ENCODE measurements at regions not wholly inside any gene's neighbourhood (a gene's known extent, or its start where the extent isn't known, plus 50 kb on each side); places are given as distances from the start of the nearest gene placed in this dataset.

DNA sequence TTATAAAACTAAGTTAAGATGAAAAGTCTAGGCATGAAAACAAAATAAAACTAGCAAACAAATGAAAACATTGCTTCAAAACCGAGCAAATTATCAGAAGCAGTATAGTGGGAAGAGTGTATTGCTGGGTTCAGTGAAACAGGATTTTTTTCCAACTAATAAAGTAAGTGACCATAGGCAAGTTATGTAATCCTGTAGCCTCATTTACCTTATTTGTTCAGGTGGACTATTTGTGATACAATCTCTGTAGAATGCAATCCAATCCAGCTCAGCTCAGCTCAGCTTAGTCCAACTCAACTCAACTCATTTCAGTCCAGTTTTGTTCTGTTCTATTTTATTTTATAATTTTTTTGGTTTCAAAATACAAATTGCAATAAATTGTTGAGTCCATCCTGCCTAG is 276.7 kb upstream of the LRIG3 start:
- no peak for FAIRE-seq

DNA sequence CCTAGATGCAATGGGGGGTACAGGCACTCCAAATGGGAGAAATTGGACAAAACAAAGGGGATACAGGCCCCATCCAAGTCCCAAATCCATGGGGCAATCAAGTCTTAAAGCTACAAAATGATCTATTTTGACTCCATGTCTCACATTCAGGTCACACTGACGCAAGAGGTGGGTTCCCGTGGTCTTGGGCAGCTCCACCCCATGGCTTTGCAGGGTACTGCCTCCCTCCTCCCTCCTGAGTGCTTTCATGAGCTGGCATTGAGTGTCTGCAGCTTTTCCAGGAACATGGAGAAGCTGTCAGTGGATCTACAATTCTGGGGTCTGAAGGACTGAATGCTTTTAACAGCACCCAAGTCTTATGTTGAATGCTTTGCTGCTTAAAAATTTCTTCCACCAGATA is 274.5 kb upstream of the LRIG3 start:
- FAIRE-seq = no peak

DNA sequence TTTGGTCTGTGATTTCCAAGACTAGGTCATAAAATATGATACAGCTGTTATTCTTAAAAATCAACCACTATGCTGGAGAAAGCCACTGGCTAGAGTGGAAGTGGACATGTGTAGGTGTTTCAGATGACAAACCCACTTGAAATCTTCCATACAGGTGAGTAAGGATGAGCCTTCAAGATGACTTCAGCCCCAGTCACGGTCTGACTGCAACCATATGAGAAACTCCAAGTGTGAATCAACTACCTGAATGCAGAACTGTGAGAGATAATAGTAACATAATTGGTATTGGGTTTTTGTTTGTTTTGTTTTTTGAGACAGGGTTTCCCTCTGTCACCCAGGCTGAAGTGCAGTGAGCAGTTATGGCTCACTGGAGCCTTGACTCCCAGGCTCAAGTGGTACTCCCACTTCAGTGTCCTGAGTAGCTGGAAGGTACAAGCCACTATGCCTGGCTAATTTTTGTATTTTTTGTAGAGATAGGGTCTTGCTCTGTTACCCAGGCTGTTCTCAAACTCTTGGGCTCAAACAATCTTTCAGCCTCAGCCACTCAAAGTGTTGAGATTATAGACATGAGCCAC is 273.3 kb upstream of the LRIG3 start:
- no peak for FAIRE-seq

DNA sequence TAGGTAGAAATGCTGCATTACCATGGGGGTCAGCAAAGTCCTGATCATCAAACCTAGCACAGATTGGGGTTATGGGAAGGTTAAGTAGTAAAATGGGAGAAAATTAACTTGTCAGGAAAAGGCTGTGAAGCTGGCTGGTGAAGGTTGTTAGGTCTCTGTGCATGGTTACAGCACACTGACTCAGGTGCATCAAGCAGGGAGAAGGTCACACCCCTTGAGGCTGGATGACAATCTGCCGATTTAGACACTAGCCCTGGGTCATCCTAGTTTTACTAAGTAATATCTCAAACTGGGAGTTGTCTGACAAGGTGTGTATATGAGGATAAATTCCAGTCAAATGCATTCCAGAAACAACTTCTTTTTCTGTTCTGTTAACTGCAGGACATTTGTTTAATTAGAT is 271.1 kb upstream of the LRIG3 start:
- no peak for FAIRE-seq

DNA sequence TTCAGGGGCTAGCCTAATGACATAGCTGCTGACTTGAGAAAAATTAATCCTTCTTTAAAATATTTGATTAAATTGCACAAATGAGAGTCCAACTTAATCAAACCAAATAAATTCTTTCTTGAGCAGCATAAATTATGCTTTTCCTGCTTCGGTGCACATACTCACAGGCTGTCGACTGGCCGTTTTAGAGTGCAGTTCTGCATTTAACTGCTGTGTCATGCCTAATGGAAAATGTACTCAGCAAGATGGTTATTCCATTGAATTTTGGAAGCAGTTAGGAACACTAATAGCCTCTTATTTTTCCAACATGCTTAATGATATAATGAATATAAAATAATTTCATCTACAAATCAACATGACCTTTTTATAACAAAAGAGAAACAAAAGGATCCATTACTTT is 266.1 kb upstream of the LRIG3 start:
- FAIRE-seq = no peak

DNA sequence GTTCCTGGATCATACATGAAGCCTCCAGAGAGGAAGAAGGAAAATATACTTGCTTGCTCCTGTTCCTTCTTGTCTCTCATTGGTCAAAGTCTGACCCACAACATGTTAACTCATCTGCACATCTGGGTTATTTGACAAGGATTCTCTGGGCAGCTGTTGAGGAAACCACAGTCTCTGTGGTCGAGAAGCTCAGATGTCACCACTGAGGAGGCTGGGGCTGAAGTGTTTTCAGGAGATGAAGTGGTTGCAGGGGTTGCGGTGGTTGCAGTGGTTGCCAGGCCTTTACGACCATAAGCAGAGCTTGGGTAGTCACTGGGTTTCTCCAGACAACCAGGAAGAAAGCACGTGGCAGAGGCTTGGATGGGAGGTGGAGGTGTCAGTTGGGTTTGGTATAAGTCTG is 265.0 kb upstream of the LRIG3 start:
- FAIRE-seq = no peak

DNA sequence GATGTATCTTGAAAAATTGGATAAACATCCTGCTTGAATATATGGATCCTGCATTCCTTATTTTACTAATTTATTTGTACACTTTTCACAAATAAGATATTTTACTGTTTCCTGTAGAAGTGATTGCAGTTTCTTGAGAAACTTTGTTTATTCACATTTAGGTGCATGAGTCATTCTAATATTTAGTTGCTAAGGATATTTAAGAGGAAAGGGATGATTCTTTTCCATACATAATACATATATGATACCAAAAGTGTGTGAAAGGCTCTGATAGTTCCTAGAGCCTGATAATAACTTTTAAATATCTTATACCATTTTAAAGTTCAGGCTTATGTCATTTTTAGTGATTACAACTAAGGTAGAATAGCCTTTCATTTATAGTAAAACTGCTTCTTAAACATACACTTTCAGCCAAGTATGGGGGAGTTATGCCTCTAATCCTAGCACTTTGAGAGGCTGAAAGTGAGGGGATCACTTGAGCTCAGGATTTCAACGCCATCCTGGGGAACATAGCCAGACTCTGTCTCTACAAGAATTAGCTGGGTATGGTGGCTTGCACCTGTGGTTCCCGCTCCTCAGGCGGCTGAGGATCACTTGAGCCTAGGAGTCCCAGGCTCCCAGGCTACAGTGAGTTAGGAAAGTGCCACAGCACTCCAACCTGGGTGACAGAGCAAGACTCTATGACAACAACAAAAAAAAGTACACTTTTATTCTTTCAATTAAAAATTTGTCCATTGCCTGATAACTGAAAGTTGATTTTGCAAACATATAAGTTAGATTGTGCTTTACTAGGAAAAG is 262.6 kb upstream of the LRIG3 start:
- no peak for FAIRE-seq

DNA sequence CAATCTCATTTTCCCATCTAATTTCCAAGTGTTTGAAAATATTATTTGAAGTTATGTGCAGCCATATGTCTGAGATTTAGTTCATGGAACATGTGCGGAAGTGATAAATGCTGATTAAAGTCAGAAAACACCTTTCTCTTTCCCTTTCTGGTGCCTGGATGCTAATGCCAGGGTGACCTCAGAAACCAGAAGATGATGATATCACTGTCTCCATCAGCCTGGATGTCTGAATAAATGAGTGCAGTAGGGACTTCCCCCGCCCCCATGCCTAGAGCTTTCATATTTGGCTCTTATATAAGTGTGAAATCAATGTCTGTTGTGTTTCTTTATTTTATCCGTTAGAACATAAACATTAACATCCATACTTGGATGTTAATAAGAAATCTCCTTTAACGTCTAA is 261.9 kb upstream of the LRIG3 start:
- no peak for FAIRE-seq

DNA sequence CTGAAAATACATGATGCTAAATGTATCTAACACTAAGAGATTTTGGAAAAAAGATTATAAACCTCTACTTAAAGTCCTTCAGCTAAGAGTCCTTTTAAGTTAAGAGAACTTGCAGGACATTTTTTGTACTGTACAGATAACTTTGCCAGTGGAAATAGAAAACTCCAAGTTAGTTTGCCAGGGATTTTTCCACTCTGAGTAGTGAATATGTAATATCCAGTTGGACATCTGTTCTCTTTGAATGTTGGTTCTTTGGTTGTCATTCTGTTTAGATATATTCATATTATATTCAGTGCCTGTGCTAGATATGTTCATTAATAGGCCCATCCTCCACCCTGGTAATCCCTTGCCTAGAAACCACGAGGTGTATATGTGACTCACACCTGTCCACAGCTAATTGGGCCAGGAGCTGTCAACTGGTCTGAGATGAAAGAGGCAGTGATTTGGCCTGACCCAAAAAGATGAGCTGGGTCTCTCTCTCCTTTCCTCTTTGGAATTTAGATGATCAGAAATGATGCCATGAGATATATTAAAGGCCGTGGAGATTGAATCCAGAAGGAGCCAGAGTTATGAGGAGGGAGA is 261.0 kb upstream of the LRIG3 start:
- FAIRE-seq = no peak

DNA sequence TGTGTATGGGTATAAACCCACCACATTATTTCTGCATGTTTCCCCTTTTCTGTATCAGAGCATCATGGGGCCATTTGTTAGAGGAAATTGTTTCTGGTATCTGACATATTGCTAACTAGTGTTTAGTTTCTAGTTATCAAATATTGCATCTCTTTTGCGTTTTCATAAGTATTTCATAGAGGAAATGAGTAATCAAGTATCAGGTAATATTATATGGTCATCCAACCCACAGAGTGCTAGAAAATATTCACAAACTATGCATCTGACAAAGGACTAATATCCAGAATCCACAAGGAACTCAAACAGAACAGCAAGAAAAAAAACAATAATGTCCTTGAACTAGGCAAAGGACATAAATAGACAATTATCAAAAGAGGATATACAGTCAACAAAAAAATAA is 258.9 kb upstream of the LRIG3 start:
- FAIRE-seq = no peak

DNA sequence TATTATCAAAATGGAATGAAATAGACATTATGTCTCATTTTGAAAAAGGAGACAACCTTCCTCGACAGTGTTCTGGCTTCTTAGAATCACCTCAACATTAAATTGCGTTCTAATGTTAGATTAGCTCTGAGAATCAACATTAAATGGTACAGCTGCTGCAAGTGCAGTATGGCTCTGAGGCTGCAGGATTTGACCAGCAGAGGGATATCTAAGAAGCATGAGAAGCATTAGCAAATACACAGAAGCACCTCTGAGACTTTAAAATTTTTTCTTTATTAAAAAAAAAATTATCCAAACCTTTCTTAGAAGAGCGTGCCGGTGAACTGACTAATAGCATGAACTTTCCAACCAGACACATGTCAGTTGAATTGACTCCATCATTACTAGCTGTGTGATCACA is 253.4 kb upstream of the LRIG3 start:
- FAIRE-seq = no peak

DNA sequence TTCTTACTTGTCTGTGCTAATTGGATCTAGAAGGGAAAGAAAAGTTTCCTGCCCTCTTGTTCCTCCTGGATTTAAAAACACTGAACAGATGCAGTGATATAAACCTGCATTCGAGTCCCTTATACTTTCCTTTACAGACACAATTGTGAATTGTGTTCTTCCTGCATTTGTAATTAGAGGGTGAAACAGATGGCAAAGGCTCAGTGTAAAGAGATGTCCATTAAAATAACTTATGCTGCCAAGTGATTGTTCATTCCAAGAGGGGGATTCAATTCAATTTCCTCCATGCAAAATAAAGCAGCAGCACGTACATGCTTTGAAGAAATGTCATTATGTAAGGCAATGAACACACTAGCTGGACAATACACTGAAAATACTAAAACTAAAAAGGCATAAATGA is 248.3 kb upstream of the LRIG3 start:
- no peak for FAIRE-seq

DNA sequence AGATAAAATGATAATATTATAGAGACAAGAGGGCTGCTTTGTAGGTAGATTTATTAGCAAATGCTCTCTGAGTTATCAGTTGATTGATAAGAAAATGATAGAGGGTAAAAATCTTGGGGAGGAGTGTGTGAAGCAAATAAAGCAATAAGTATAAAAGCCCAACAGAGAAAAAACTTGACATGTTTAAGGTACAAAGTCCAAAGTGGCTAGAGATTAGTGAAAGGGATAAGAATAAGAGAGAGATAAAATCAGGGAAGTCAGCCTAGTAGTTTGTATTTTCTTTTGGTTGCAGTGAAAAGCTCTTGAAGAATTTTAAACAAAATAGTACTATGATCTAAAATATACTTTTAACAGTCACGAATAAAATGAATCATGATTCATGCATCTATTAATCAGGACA is 246.2 kb upstream of the LRIG3 start:
- FAIRE-seq = no peak

DNA sequence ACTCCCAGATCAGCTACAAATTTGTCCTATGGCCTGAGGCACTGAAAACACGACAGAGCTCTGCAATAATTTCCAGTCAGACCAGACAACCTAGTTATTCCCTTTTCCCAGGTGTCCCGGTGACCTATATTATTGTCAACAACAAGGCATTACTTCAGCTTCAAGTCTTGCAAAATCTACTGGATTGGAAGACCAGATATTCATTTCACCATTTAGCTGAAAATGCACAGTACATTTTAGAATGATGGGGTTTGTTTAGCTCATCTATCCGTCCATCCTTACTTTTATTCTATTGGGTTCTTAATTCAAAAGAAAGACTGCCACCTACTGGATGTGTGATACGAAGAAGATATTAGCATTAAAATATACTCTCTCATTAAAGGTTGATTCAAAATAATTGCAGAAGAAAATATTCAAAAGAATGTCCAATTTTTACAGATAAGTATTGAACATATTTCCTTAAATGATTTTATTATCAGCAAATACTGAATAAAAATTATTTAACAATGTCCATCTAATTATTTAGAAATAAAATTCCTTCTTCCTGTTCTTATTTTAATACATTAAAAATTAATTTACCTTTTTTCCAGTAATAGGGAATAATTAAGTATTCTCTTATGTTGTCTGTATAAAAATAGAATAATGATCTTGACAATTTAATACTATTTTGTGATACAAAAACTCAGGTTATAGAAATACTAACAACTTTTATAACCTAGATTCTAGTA is 244.9 kb upstream of the LRIG3 start:
- peak; percentile 79 for FAIRE-seq

DNA sequence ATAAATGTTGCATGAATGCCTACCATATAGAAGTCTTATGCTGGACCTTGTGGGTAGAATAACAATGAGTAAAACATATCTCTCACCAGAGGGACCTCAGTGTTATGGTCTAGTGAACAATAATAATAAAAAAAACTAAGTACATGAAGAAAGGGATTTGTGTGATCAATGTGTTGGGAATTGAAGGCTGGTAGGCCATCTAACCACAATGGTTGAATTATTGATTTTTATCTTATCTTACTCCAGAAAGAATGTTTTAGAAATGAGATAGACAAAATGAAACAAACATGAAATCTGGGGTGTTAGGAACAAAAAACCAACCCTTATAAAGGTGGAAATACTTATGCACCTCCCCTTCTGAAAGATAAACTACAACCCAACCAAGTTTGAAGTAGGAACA is 243.9 kb upstream of the LRIG3 start:
- no peak for FAIRE-seq

DNA sequence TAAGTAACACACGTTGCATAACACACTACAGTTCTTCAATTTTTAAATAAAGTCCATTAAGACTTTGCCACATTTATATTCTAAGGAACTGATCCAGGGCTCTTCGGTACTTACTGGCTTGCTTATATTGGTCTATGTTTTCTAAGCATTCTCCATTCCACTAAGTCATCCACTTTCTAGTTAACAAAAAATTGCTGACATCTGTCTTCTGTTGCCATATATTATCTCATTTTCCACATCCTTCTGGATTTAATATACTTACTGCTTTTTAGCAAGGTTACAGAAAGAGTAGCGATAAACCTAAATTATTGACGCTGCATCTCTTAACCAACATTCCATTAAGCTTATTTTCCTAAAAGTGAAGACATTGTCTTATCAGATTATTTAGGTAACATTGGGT is 238.4 kb upstream of the LRIG3 start:
- no peak for FAIRE-seq

DNA sequence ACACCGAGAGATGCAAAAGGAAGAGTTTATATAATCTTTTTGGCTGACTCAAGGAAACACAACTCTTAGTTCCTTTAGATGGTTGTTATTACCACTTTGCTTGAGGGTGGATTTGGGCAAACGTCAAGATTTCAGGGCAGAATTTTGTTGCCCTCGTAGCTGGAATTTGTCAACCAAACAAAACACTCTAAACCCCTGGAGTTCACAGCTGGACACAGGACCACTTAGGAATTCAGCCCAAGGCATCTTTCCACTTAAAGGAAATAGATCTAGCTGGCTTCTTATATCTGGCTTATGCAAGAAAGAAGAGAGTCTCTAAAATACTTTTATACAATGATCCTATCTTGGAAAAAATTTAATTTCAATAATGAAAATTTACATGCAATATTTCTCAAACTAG is 237.8 kb upstream of the LRIG3 start:
- FAIRE-seq = no peak

DNA sequence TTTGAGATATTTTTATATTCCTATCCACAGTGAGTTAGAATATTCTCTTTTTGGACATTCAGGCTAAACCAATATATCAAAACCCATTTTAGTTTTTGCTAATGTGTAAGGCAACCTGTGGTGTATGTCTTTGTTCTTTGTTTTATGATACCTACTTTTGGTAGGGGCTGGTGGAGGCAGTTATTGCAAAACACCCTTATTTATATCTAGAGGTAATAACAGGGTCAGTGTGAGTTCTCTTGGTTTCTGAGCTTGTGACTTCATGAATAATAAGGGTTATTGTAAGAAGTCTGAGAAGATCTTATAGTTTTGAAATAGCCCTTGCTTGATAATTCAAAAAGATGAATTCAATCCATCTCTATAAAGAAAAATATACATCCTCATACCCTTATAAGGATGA is 235.1 kb upstream of the LRIG3 start:
- FAIRE-seq = no peak

DNA sequence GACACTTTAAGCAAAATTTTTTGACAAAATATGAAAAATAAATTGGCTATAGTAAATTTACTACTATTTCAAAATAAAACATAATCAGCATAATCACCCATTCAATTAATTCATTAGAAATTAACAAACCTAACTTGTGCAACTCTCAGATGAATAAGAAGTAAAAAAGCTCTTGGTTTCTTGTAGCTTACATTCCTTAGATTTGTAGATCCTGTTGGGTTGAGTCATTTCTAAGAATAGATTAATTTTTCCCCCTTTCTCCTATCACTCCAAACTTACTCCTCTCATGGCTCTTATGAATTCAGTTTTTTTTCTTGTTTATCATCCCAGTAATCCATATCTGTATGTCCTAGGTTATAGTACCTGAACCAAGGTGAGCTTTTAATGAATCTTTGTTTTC is 230.9 kb upstream of the LRIG3 start:
- FAIRE-seq = no peak

DNA sequence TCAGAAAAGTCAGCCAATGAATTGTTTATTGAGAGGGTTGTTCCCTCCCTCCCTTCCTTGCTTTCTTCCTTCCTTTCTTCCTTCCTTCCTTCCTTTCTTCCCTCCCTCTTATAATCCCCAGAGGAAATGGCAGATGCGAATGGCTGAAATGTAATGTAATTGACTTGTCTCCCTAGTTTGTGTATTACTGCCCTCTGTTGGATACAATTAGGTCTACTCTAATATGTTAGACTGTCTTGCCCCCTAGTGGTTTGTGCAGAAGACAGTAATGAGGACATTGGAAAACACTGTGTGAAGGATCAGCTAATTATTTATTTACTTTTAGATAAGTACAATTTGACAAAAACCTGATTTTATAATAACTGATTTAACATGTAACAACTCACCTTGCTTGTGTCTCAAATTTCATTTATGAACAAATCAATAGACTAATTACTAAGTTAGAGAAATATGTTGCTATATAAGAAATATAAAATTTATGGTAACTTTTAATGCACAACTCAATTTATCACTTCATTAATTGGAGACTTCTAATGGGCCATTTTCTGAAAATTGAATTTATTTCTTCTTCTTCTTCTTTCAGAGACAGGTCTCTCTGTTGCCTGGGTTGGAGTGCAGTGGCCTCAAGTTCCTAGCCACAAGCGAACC is 229.8 kb upstream of the LRIG3 start:
- peak; percentile 94 for FAIRE-seq

DNA sequence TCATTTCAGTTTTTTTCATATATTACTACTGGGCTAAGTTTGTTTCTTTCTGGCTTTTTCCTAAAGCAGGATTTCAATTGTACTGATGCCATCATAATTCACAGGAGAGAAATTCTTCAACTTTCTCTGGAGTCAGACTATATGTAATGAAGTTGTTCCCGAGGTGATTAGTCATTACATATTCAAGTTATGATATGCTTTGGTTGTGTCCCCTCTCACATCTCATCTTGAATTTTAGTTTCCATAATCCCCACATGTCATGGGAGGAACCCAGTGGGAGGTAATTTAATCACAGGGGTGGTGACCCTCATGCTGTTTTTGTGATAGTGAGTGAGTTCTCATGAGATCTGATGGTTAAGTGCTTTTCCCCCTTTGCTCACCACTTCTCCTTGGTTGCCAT is 227.5 kb upstream of the LRIG3 start:
- no peak for FAIRE-seq

DNA sequence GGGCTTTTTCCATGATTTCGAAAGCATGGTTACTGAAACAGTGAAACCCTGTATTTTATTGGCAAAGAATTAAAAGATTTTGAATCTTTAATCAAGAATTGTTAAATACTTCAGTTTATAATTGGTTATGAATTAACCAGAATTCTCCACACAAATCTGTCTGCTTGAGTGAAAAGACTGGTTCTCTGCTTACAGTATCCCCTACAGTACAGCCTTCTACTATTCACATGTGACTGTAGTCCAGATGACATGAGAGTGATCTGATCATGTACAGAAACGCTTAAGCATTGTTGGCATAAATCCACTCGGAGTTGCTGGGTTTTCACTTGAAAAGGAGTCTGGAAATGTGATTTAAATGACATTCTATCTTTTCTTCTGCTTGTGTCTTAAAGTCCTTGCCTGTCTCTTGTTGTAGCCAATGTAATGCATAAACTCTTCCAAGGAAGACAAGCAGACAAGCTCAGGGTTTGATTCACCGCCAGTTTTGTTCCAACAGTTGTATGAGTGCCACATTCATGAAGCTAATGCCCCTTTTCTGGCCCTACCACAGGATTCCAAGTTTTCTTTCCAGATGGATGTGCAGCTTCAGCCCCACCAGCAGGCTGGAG is 222.0 kb upstream of the LRIG3 start:
- no peak for FAIRE-seq

DNA sequence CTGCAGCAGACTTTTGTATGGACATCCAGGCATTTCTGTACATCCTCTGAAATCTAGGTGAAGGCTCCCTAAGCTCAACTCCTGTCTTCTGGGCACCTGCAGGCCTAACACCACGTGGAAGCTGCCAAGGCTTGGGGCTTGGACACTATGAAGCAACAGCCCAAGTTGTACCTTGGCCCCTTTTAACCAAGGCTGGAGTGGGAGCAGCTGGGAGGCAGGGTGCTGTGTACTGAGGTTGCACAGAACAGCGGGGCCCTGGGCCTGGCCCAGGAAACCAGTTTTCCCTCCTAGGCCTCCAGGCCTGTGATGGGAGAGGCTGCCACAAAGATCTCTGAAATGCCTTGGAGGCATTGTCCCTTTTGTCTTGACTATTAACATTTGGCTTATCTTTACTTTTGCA is 214.4 kb upstream of the LRIG3 start:
- no peak for FAIRE-seq

All from G401.6 (cell line).